PC-9 (cell line): ENCODE measurements at regions not wholly inside any gene's neighbourhood (a gene's known extent, or its start where the extent isn't known, plus 50 kb on each side); places are given as distances from the start of the nearest gene placed in this dataset.
"Not testable (repeated sequence)": the region's sequence is repeated elsewhere in the genome, so short reads cannot be mapped to it uniquely, and the experiment has no call there.

Source experiments
- BruUV-seq: library from RNA; stranded (reverse); fragments of 400-500 nt; replicated peaks from 2 replicates; lab custom pipeline; 2021; lab: Mats Ljungman, UMichigan
- CTCF ChIA-PET: fragments of 300-600 bp; sonication (Branson Sonifier 250); formaldehyde crosslinking; loops from one replicate; lab custom pipeline; 2022; ENCODE audit warnings: antibody characterized with exemption; lab: Charles Lee
- POLR2A ChIA-PET: fragments of 300-600 bp; sonication (Branson Sonifier 250); formaldehyde crosslinking; loops from one replicate; lab custom pipeline; 2022; ENCODE audit warnings: antibody characterized with exemption; ENCODE audit not compliant: unreplicated experiment; lab: Charles Lee
- DNase-seq, 2 experiments: peaks; one replicate each; pipeline versions ENCODE4 v3.0.0 to v3.0.0-alpha.2; 2015 to 2022; ENCODE audit warnings: mixed read lengths in 1 of 2
- H2AFZ ChIP-seq: fragments of 200-600 bp; sonication (generic); 2 replicates; pipeline ENCODE4 v1.8.1; 2017; ENCODE audit warnings: antibody characterized with exemption
- H3F3A ChIP-seq: fragments of 200-600 bp; sonication (generic); 2 replicates; pipeline ENCODE4 v1.8.1; 2017; ENCODE audit warnings: antibody characterized with exemption, mild to moderate bottlenecking, low read depth; ENCODE audit not compliant: insufficient read depth
- H3K27ac ChIP-seq: fragments of 200-600 bp; sonication (generic); 2 replicates; pipeline ENCODE4 v1.6.1; 2016; ENCODE audit warnings: mixed run types
- H3K27me3 ChIP-seq: fragments of 200-600 bp; sonication (generic); 2 replicates; pipeline ENCODE4 v1.6.1; 2016; ENCODE audit warnings: low read depth, mixed run types; ENCODE audit not compliant: insufficient read depth
- H3K36me3 ChIP-seq: fragments of 200-600 bp; sonication (generic); 2 replicates; pipeline ENCODE4 v1.6.1; 2016; ENCODE audit warnings: low read depth, mixed run types
- H3K4me1 ChIP-seq: fragments of 200-600 bp; sonication (generic); replicated peaks from 2 replicates; pipeline ENCODE4 v1.6.1; 2016; ENCODE audit warnings: mixed run types; ENCODE audit not compliant: insufficient read depth
- H3K4me2 ChIP-seq: fragments of 200-600 bp; sonication (generic); 2 replicates; pipeline ENCODE4 v1.6.1; 2017; ENCODE audit warnings: mixed run types
- H3K4me3 ChIP-seq: fragments of 200-600 bp; sonication (generic); 2 replicates; pipeline ENCODE4 v1.6.1; 2016; ENCODE audit warnings: mixed run types
- H3K79me2 ChIP-seq: fragments of 200-600 bp; sonication (generic); 2 replicates; pipeline ENCODE4 v1.6.1; 2017; ENCODE audit warnings: low read depth, mixed run types
- H3K9me2 ChIP-seq: fragments of 200-600 bp; sonication (generic); 2 replicates; pipeline ENCODE4 v1.8.1; 2017; ENCODE audit warnings: mild to moderate bottlenecking; ENCODE audit not compliant: insufficient read depth
- H3K9me3 ChIP-seq: fragments of 200-600 bp; sonication (generic); 2 replicates; pipeline ENCODE4 v1.8.1; 2016; ENCODE audit warnings: low read depth; ENCODE audit not compliant: insufficient read depth
- H4K20me1 ChIP-seq: fragments of 200-600 bp; sonication (generic); 2 replicates; pipeline ENCODE4 v1.8.1; 2017; ENCODE audit not compliant: insufficient read depth
- EZH2 ChIP-seq: fragments of 200-600 bp; sonication (generic); IDR thresholded peaks from 2 replicates; pipeline ENCODE4 v1.8.0; 2017; ENCODE audit warnings: antibody characterized with exemption, low read depth
- intact Hi-C: fragments of 100-400 bp; cut with micrococcal nuclease; formaldehyde crosslinking; loops from one replicate; pipeline ENCODE4 v1.10.0; 2022; ENCODE audit not compliant: unreplicated experiment
- TF ChIP-seq, protein P1 (sequence below): fragments of 200-600 bp; sonication (generic); conservative IDR thresholded peaks from 2 replicates; pipeline ENCODE4 v1.6.1; 2017; ENCODE audit warnings: mixed run types, antibody characterized with exemption, mild to moderate bottlenecking, moderate library complexity

DNA sequence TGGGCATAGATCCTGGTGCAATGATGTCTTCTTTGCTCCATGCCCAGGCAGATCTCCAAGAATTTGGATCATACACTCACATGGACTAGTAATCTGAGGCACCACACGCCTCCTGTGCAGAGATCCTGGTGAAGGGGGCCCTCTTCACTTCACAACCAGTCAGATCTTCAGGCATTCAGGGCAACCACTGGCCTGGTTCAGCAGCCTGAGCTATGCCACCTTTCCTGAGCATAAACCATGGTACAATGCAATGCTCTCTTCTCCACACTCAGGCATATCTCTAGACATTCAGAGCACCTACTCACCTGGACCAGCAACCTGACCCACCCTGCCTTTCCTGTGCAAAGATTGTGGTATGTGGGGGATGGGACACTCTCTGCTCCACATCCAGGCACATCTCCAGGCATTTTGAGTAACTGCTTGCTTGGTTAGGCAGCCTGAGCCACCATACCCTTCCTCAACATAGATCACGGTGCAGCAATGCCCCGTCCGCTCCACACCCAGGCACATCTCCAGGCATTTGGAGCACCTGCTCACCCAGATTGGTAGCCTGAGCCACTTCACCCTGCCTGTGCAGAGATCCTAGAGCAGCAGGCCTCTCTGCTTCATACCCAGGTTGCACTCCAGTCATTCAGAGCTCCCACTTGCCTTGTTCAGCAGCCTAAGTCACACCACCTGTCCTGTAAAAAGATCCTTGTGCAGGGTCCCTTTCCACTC is 532.2 kb upstream of the STEAP1 start:
- H3K79me2 ChIP-seq, result no peaks in the 10 kb centered on the region
- H4K20me1 ChIP-seq, result no peaks in the 10 kb centered on the region
- intact Hi-C loops, result loop anchor here (2.0 to 5.0 kb wide), 3 partner anchors 1075 to 1455 kb away; no protein-coding TSS in a partner anchor
- no peak overlapping the region for H2AFZ ChIP-seq
- ChIA-PET POLR2A (no interaction called here), CTCF (no interaction called here)
- H3K4me3 ChIP-seq, result no peak overlapping the region
- DNase-seq, result no peak
- H3K36me3 ChIP-seq, result no peaks in the 10 kb centered on the region
- no peaks in the 10 kb centered on the region for H3K9me3 ChIP-seq
- H3K4me1 ChIP-seq, result no peaks in the 10 kb centered on the region
- H3K27ac ChIP-seq, result no peak overlapping the region
- no peak overlapping the region for H3K4me2 ChIP-seq
- BruUV-seq, result no TSS peak
- no peaks in the 10 kb centered on the region for H3K27me3 ChIP-seq
- H3K9me2 ChIP-seq, result no peaks in the 10 kb centered on the region
- TF ChIP-seq, protein P1, sequence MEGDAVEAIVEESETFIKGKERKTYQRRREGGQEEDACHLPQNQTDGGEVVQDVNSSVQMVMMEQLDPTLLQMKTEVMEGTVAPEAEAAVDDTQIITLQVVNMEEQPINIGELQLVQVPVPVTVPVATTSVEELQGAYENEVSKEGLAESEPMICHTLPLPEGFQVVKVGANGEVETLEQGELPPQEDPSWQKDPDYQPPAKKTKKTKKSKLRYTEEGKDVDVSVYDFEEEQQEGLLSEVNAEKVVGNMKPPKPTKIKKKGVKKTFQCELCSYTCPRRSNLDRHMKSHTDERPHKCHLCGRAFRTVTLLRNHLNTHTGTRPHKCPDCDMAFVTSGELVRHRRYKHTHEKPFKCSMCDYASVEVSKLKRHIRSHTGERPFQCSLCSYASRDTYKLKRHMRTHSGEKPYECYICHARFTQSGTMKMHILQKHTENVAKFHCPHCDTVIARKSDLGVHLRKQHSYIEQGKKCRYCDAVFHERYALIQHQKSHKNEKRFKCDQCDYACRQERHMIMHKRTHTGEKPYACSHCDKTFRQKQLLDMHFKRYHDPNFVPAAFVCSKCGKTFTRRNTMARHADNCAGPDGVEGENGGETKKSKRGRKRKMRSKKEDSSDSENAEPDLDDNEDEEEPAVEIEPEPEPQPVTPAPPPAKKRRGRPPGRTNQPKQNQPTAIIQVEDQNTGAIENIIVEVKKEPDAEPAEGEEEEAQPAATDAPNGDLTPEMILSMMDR, result no peak
- no peak for TF ChIP-seq EZH2
- H3F3A ChIP-seq, result no peaks in the 10 kb centered on the region

DNA sequence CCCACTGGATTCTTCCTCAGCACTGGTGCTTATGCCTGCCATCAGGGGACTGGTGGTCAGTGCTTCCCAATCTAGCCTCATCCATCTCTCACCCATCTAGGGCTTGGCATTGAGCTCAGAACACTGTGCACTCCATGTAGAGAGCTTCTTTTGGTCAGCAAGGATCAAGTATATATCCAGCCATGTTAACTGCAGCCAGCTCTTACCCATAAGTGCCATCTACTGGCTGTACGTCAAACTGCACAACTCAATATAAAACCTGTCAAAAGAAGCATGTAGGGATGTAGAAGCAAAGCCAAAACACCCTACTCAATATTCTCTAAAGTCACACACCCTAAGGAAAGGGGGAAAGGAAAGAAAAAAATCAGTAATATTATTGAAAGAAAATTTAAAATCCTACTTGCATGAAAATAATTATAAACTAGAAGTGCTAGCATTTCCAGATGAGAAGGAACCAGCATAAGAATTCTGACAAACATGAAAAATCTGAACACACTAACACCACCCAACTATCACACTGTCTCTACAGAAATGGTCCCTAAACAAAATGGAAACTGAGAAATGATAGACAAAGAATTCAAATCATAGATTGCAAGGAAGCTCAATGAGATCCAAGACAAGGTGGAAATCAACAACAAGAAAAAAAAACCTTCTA is 531.1 kb upstream of the STEAP1 start:
- POLR2A ChIA-PET, result no interaction called here

DNA sequence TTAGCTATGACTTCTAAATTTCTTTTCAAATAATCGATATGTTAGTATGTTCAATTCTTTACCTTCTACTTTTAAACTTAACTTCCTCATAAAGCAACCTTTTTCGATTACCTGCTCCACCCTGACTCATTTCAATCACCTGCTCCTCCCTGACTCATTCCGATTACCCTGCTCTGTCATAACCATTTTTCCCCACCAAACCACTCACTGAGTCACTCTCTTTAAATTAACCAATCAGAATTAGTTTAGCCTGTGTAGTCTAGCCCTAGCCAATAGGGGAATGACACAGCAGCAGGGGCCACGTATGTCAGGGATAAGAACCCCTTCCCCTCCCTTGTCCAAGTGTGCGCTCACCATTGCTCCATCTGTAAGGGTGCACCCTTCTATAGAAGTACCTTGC is 530.1 kb upstream of the STEAP1 start:
- DNase-seq, H3K27me3 ChIP-seq, CTCF ChIA-PET, H3K79me2 ChIP-seq, H3F3A ChIP-seq, H2AFZ ChIP-seq, H3K36me3 ChIP-seq, H3K27ac ChIP-seq, H3K9me3 ChIP-seq, POLR2A ChIA-PET, H3K9me2 ChIP-seq, H3K4me3 ChIP-seq, BruUV-seq, H3K4me1 ChIP-seq, H3K4me2 ChIP-seq, H4K20me1 ChIP-seq: not testable (repeated sequence)
- intact Hi-C loops, result loop anchor here (5.0 kb wide), 1 partner anchor 1457 kb away; no protein-coding TSS in a partner anchor

More for the DNA sequence above, 531.1 kb upstream of the STEAP1 start:
- H4K20me1 ChIP-seq, result no peaks in the 10 kb centered on the region
- H3K4me2 ChIP-seq, result no peak overlapping the region
- no peaks in the 10 kb centered on the region for H3K9me3 ChIP-seq
- H3K79me2 ChIP-seq, result no peaks in the 10 kb centered on the region
- no peaks in the 10 kb centered on the region for H3K9me2 ChIP-seq
- H3K36me3 ChIP-seq, result no peaks in the 10 kb centered on the region
- peak in 1 of 2 experiments; percentile 12 for DNase-seq
- CTCF ChIA-PET, result interaction anchor here (0.6 to 1.0 kb wide), 3 partner anchors 322 to 1380 kb away, joined by 3 to 8 read pairs (median 3); no protein-coding TSS in a partner anchor
- no peak overlapping the region for H3K27ac ChIP-seq
- H3K4me1 ChIP-seq, result no peaks in the 10 kb centered on the region
- no peaks in the 10 kb centered on the region for H3K27me3 ChIP-seq
- no TSS peak for BruUV-seq
- no peaks in the 10 kb centered on the region for H3F3A ChIP-seq
- no peak overlapping the region for H2AFZ ChIP-seq
- TF ChIP-seq, protein P1, result peak; percentile 75
- no peak for TF ChIP-seq EZH2
- H3K4me3 ChIP-seq, result no peak overlapping the region
- intact Hi-C loops, result loop anchor here (1.0 to 5.0 kb wide), 4 partner anchors 834 to 1456 kb away; no protein-coding TSS in a partner anchor
